GM13976 (cell line): ENCODE measurements at regions not wholly inside any gene's neighbourhood (a gene's known extent, or its start where the extent isn't known, plus 50 kb on each side); places are given as distances from the start of the nearest gene placed in this dataset.

Experiments used
- DNase-seq: peaks from one replicate; pipeline ENCODE4 v3.0.0; 2012; ENCODE audit warnings: low spot score
- CTCF ChIP-seq: IDR thresholded peaks from 2 replicates; pipeline ENCODE4 v1.5.1; 2012; ENCODE audit warnings: borderline replicate concordance, mild to moderate bottlenecking; ENCODE audit not compliant: insufficient read depth; ENCODE audit errors: extremely low read depth, missing control alignments, control extremely low read depth
- in situ Hi-C: fragments of 300-500 bp; cut with MboI; formaldehyde crosslinking; loops from one replicate; pipeline ENCODE4 v1.12.0; 2022; ENCODE audit warnings: low sequenced_read_pairs, mixed read lengths, inconsistent platforms; ENCODE audit not compliant: unreplicated experiment

GRCh38 chr18:76081536-76081935, 413.5 kb downstream of the ZNF516 start:
- in situ Hi-C loops: no loop called here
- TF ChIP-seq CTCF: no peak
- DNase-seq: no peak

DNA sequence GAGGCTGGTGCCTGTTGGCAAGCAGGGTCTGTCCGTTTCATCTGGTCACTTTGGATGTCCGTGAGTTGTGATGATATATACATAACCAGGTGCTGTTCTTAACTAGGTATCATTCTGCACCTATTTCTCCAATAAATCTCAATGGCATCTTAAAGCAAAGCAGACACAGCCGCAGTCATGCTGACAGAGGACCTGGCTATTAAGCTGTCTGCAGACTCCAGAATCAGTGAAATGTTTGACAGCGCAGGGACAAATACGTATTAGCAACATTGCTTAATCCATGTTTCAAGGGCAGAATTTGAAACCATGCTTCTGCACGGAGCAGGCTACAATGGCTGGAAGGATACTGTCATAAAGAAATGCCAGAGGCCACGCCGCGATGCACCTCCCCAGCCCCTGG, 414.6 kb downstream of the ZNF516 start:
- no peak for DNase-seq
- in situ Hi-C loops: no loop called here
- no peak for TF ChIP-seq CTCF

DNA sequence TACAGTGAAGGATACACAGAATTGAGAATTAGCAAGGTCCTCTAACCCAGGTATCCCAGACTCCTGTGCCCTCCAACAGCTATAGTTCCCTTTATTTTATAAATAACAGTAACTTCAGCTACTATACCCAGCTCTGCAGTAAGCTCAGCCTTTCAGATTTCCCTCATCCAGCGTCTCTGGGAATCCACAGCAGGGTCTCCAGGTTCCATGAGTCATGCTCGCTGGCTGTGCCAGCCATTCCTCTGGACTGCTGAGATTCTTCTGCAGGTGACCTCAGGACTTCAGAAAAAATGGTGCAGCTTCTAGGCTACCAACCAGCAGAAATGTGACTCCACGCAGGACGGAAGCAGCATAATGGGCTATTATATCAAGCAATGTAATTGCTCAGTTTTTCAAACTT, 419.3 kb downstream of the ZNF516 start:
- in situ Hi-C loops: no loop called here
- no peak for DNase-seq
- TF ChIP-seq CTCF: no peak

- in situ Hi-C loops: no loop called here
- TF ChIP-seq CTCF: no peak
- DNase-seq: no peak
Measured at GRCh38 chr18:76064998-76065397, 430.0 kb downstream of the ZNF516 start.

- DNase-seq: no peak
- in situ Hi-C loops: no loop called here
- no peak for TF ChIP-seq CTCF
Measured at GRCh38 chr18:76058146-76058545, 436.9 kb downstream of the ZNF516 start.

- no peak for TF ChIP-seq CTCF
- in situ Hi-C loops: no loop called here
- DNase-seq: no peak
Measured at GRCh38 chr18:76057386-76057785, 437.7 kb downstream of the ZNF516 start.
